Activated naive CD4-positive, alpha-beta T cell treated with anti-CD3 and anti-CD28 coated beads for 36 hours (primary cell): ENCODE measurements at regions not wholly inside any gene's neighbourhood (a gene's known extent, or its start where the extent isn't known, plus 50 kb on each side); places are given as distances from the start of the nearest gene placed in this dataset.

Source experiments
- CTCF ChIA-PET: fragments of 350-600 bp; sonication (Branson Sonifier 250); formaldehyde crosslinking; loops from one replicate; lab custom pipeline; 2021; ENCODE audit warnings: antibody characterized with exemption; lab: Charles Lee
- DNase-seq: peaks from one replicate; pipeline ENCODE4 v3.0.0-alpha.2; 2020
- H3K27ac Mint-ChIP-seq: one replicate; pipeline ENCODE4 v1.8.0; 2021; ENCODE audit warnings: mild to moderate bottlenecking, mixed read lengths
- H3K27me3 Mint-ChIP-seq: one replicate; pipeline ENCODE4 v1.8.0; 2021; ENCODE audit warnings: low read depth, mixed read lengths
- H3K36me3 Mint-ChIP-seq: one replicate; pipeline ENCODE4 v1.8.0; 2021; ENCODE audit warnings: low read depth, mixed read lengths
- H3K4me1 Mint-ChIP-seq: one replicate; pipeline ENCODE4 v1.8.0; 2021; ENCODE audit warnings: low read depth, mixed read lengths
- H3K4me3 Mint-ChIP-seq: one replicate; pipeline ENCODE4 v1.8.0; 2021; ENCODE audit warnings: mild to moderate bottlenecking, moderate library complexity, mixed read lengths
- H3K9me3 Mint-ChIP-seq: one replicate; pipeline ENCODE4 v1.8.0; 2021; ENCODE audit warnings: mixed read lengths
- intact Hi-C: fragments of 100-400 bp; cut with micrococcal nuclease; formaldehyde crosslinking; loops from one replicate; pipeline ENCODE4 v1.15.1; 2023

DNA sequence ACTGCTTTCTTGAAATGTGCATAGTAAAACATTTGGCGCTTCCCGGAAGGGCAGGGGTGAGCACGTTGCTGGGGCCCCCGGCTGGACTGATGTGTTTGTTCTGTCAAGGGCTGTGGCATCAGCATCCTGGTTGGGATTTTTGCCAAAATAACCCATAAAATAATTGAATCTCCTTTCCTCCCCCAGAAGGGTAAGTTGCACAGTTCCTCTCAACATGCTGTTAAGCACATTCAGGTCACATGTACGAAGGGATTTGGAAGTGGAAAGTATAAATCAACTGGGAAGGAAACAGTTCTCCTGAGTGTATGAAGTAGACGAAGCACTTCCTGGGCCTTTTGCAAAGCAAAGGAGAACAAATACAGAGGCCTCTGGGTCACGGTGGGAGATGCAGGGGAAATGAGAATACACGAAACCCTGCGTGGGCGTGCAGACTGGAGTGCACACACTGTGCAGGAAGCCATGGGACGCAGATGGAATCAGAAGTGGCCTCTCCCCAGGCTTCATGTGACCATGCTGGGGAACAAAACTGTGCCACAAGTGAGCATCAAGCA lies 183.9 kb downstream of the LPIN1 start:
- CTCF ChIA-PET = no interaction called here
- peak; percentile 9 for DNase-seq
- H3K36me3 Mint-ChIP-seq = no peaks in the 10 kb centered on the region
- intact Hi-C loops = no loop called here
- no peaks in the 10 kb centered on the region for H3K27me3 Mint-ChIP-seq
- peaks cover 11% of the 10 kb centered on the region for H3K4me1 Mint-ChIP-seq
- no peaks in the 10 kb centered on the region for H3K9me3 Mint-ChIP-seq
- H3K27ac Mint-ChIP-seq = no peak overlapping the region
- no peak overlapping the region for H3K4me3 Mint-ChIP-seq

DNA sequence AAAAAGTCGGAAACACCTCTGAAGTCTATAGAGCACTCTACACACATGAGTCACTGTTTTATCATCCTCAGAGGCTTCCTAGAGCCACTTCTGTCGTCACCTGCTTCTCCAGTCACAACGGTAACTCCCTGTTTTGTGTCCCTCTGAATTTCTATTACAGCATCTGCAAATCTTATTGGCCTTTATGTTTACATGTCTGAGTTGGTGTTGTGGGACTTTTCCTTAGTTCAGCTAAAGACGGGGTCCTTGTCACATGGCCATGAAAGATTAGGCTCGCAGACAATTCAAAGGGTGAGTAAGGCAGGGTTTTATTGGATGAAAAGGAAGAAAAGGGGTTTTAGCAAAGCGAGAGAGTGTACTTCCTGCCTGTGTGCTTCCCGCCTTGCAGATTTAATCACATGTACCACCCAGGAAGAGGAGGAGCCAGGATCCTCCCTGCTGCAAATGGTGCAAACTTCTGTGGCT lies 185.6 kb downstream of the LPIN1 start:
- intact Hi-C loops = no loop called here
- Mint-ChIP-seq H3K36me3 (no peaks in the 10 kb centered on the region), H3K4me1 (peaks cover 11% of the 10 kb centered on the region), H3K4me3 (no peak overlapping the region), H3K27ac (no peak overlapping the region), H3K9me3 (no peaks in the 10 kb centered on the region), H3K27me3 (no peaks in the 10 kb centered on the region)
- no peak for DNase-seq
- CTCF ChIA-PET = no interaction called here

DNA sequence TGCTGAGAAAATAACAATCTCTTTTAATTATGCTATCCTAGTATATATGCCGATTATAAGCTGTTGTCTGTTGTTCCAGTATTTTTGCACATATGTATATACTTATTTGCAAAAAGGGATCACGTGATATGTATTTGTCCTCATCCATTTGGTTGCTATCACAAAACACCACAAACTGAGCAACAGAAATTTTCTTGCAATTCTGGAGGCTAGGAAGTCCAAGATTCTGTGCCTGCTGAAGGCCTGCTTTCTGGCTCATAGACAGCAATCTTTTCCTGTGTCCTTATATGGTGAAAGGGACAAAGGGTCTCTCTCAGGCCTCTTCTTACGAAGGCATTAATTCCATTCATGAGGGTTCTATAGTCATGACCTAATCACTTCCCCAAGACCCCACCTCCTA lies 186.5 kb downstream of the LPIN1 start:
- intact Hi-C loops = no loop called here
- CTCF ChIA-PET = no interaction called here
- Mint-ChIP-seq H3K36me3 (no peaks in the 10 kb centered on the region), H3K27ac (no peak overlapping the region), H3K4me3 (no peak overlapping the region), H3K27me3 (no peaks in the 10 kb centered on the region), H3K4me1 (peaks cover 11% of the 10 kb centered on the region), H3K9me3 (no peaks in the 10 kb centered on the region)
- no peak for DNase-seq

DNA sequence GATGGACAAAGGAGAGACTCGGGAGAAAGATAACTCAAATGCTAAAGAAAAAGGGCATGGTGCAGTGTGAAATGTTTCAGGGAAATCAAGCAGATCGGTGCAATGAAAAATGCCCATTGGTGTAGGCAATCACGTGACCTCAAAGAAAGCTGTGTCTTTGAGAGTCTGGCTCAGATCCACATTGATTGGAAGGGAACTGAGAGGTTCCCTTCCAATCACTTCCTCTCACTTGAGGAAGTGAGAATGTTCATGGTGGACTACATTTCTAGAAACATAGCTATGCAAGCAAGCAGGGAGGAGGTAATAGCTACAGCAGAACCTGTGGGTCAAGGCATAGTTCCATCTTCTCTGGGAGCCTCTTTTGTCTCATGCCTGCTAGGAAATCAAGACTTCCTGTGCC lies 187.4 kb downstream of the LPIN1 start:
- intact Hi-C loops = no loop called here
- no peak for DNase-seq
- H3K4me3 Mint-ChIP-seq = no peak overlapping the region
- H3K4me1 Mint-ChIP-seq = peaks cover 11% of the 10 kb centered on the region
- no peaks in the 10 kb centered on the region for H3K27me3 Mint-ChIP-seq
- H3K27ac Mint-ChIP-seq = no peak overlapping the region
- no peaks in the 10 kb centered on the region for H3K36me3 Mint-ChIP-seq
- no peaks in the 10 kb centered on the region for H3K9me3 Mint-ChIP-seq
- CTCF ChIA-PET = no interaction called here

DNA sequence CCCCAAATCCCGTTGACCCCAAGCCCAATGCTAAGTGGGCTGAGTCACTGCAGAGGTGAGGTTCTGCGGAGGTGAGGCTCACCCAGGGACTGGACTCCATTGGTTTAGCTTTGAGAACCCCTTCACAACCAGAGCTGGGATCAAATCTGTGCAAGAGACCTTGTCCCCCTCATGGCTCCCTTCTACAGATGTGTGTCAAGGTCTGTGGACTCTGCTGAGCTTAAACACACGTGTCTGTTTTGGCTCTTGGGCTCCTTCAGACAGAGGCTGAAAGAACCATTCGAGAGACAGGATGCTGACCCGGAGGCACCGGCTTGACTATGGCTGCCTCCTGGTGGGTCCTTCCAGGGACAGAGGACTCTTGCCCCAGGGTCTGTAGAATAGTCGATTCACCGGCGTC lies 190.3 kb downstream of the LPIN1 start:
- Mint-ChIP-seq H3K4me1 (peaks cover 6% of the 10 kb centered on the region), H3K27ac (no peak overlapping the region), H3K4me3 (no peak overlapping the region), H3K36me3 (no peaks in the 10 kb centered on the region), H3K9me3 (no peaks in the 10 kb centered on the region), H3K27me3 (no peaks in the 10 kb centered on the region)
- intact Hi-C loops = no loop called here
- DNase-seq = no peak
- CTCF ChIA-PET = no interaction called here

- Mint-ChIP-seq H3K9me3 (no peaks in the 10 kb centered on the region), H3K36me3 (no peaks in the 10 kb centered on the region), H3K27ac (no peak overlapping the region), H3K4me3 (no peak overlapping the region), H3K4me1 (no peaks in the 10 kb centered on the region), H3K27me3 (no peaks in the 10 kb centered on the region)
- no peak for DNase-seq
- CTCF ChIA-PET = no interaction called here
- intact Hi-C loops = no loop called here
These were observed 191.8 kb downstream of the LPIN1 start for GRCh38 chr2:11938196-11938595.

DNA sequence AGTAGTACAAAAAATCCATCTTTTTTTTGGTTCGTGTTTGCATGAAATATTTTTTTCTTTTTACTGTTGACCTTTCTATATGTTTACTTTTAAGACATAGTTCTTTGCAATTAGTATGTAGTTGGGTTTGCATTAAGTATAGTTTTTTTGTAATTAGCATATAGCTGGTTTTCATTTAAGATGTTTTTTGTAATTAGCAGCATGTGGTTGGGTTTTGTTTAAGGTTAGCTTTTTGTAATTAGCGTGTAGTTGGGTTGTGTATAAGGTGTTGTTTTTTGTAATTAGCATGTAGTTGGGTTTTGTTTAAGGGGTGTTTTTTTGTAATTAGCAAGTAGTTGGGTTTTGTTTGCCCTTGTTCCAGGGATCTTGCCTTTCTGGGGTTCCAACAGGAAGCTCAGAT lies 193.1 kb downstream of the LPIN1 start:
- DNase-seq = no peak
- intact Hi-C loops = no loop called here
- Mint-ChIP-seq H3K4me3 (no peak overlapping the region), H3K9me3 (no peaks in the 10 kb centered on the region), H3K27ac (no peak overlapping the region), H3K27me3 (no peaks in the 10 kb centered on the region), H3K4me1 (peaks cover 3% of the 10 kb centered on the region), H3K36me3 (no peaks in the 10 kb centered on the region)
- CTCF ChIA-PET = no interaction called here

GRCh38 chr2:11940121-11940743 lies 193.8 kb downstream of the LPIN1 start:
- peaks cover 10% of the 10 kb centered on the region for H3K4me1 Mint-ChIP-seq
- CTCF ChIA-PET = no interaction called here
- intact Hi-C loops = no loop called here
- DNase-seq = no peak
- no peaks in the 10 kb centered on the region for H3K9me3 Mint-ChIP-seq
- no peaks in the 10 kb centered on the region for H3K27me3 Mint-ChIP-seq
- H3K27ac Mint-ChIP-seq = no peak overlapping the region
- H3K4me3 Mint-ChIP-seq = no peak overlapping the region
- no peaks in the 10 kb centered on the region for H3K36me3 Mint-ChIP-seq

DNA sequence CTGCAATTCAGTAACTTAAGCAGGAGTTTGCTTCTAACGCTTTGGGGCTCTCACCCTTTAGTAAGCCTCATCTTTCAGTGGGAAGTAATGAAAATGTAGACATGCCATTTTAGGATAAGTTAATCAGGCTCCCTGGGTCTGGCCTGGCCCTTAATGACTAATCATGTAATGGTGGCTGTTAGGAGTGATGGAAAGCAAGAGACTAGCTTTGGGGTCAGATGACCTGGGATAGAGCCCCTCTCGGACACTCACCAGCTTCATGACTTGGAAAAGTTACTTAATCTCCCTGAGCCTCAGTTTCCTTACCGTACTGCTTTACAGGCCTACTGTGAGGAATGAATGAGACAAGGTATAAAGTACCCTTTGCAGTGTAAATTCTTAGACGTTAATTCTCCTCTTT lies 194.4 kb downstream of the LPIN1 start:
- Mint-ChIP-seq H3K4me3 (no peak overlapping the region), H3K27me3 (no peaks in the 10 kb centered on the region), H3K4me1 (peaks cover 13% of the 10 kb centered on the region), H3K9me3 (no peaks in the 10 kb centered on the region), H3K27ac (no peak overlapping the region), H3K36me3 (no peaks in the 10 kb centered on the region)
- no peak for DNase-seq
- intact Hi-C loops = no loop called here
- CTCF ChIA-PET = no interaction called here

- CTCF ChIA-PET = no interaction called here
- DNase-seq = no peak
- Mint-ChIP-seq H3K27me3 (no peaks in the 10 kb centered on the region), H3K36me3 (no peaks in the 10 kb centered on the region), H3K4me3 (no peak overlapping the region), H3K27ac (no peak overlapping the region), H3K4me1 (peaks cover 13% of the 10 kb centered on the region), H3K9me3 (no peaks in the 10 kb centered on the region)
- intact Hi-C loops = no loop called here
These were observed 195.1 kb downstream of the LPIN1 start for GRCh38 chr2:11941201-11942177.

- H3K4me1 Mint-ChIP-seq = peaks cover 13% of the 10 kb centered on the region
- H3K27ac Mint-ChIP-seq = no peak overlapping the region
- H3K36me3 Mint-ChIP-seq = no peaks in the 10 kb centered on the region
- no peak overlapping the region for H3K4me3 Mint-ChIP-seq
- DNase-seq = no peak
- H3K9me3 Mint-ChIP-seq = no peaks in the 10 kb centered on the region
- CTCF ChIA-PET = no interaction called here
- intact Hi-C loops = no loop called here
- no peaks in the 10 kb centered on the region for H3K27me3 Mint-ChIP-seq
These were observed 195.7 kb downstream of the LPIN1 start for GRCh38 chr2:11942178-11942569.

GRCh38 chr2:11944311-11944710 lies 197.9 kb downstream of the LPIN1 start:
- Mint-ChIP-seq H3K36me3 (no peaks in the 10 kb centered on the region), H3K4me3 (no peak overlapping the region), H3K9me3 (no peaks in the 10 kb centered on the region), H3K27me3 (no peaks in the 10 kb centered on the region), H3K4me1 (peaks cover 13% of the 10 kb centered on the region), H3K27ac (no peak overlapping the region)
- CTCF ChIA-PET = no interaction called here
- intact Hi-C loops = no loop called here
- DNase-seq = no peak
